HG03025 (cell line): ENCODE measurements at regions not wholly inside any gene's neighbourhood (a gene's known extent, or its start where the extent isn't known, plus 50 kb on each side); places are given as distances from the start of the nearest gene placed in this dataset.

Source experiments
- ATAC-seq: cut with Tn5 transposase; IDR thresholded peaks from one replicate; pipeline ENCODE4 v1.9.1; 2021; ENCODE audit warnings: mild to moderate bottlenecking, moderate library complexity; ENCODE audit not compliant: unreplicated experiment, low FRiP score

GRCh38 chr2:181146171-181146570, 165.8 kb downstream of the UBE2E3 start:
- ATAC-seq = no peak

DNA sequence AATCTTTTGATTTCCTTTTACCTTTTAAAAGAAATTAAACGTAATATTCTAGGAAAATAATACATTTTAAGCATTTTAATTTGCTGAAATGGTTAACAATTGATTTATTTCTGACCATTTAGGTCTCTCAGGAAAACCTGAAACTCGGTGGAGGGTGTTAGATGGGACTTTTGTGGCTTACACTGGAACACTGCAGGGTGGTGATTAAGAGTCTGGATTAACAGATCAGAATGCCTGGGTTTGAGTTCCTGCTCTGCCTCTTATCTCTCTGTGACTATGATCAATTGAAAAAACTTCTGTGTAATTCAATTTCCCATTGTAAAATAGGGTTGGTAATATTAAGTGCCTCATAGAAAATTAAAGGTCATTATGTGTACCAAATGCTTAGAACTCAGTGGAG, 168.7 kb downstream of the UBE2E3 start:
- no peak for ATAC-seq

DNA sequence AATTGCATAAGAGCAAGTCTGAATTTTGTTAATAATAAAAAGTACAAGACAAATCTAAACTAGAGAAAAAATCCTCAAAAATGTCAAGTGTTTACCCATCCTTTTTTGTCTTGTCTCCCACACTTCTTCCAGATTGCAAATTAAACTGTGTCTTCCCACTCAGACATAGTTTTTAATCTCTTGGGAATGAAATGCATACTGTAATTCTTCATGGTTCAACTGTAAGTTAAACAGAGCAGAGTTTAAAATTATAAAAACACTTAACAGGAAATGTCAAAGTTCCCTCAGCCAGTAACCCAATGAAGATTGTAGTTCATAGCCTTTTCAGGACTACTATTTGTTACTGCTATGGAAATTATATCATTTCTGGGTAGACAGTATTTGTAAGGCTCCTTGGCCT, 171.8 kb downstream of the UBE2E3 start:
- no peak for ATAC-seq

GRCh38 chr2:181152701-181153100, 172.3 kb downstream of the UBE2E3 start:
- no peak for ATAC-seq

DNA sequence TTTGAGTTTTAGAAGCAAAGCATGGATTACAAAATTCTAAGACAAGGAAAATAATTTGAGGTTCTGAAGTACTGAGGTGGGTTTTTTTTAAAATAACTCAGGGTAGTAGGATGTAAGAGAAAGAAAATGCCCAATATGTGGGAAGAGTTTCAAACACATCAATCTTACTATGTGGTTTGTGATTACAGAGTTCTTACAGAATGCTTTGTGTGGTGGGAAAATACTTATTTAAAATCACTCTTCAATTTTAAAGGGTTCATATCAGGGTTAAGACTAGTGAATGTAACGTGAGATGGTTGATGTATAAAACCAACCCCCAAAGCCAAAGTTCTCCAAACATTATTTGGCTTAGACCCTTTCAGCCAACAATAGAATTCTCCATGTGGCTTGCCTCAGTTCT, 173.5 kb downstream of the UBE2E3 start:
- no peak for ATAC-seq

DNA sequence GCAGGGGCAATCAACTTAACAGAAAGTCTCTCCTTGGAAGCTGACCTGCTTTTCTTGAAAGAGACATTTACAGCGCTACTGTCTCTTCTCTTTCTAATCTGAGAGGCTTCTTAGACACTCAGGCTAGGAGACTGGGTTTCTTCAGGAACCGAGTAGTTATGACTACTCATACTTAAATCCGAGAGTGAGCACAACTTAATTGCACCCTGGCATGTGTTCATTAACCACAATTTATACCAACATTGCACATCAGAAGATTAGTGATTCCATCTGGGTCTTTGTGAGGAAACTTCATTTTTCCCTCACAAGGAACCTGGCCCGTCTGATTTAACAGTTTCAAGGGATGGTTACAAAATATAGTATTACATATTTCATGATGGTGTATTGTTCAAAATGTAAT, 176.9 kb downstream of the UBE2E3 start:
- no peak for ATAC-seq

GRCh38 chr2:181158427-181158826, 178.0 kb downstream of the UBE2E3 start:
- ATAC-seq = no peak

GRCh38 chr2:181161615-181162014, 181.2 kb downstream of the UBE2E3 start:
- ATAC-seq = no peak

DNA sequence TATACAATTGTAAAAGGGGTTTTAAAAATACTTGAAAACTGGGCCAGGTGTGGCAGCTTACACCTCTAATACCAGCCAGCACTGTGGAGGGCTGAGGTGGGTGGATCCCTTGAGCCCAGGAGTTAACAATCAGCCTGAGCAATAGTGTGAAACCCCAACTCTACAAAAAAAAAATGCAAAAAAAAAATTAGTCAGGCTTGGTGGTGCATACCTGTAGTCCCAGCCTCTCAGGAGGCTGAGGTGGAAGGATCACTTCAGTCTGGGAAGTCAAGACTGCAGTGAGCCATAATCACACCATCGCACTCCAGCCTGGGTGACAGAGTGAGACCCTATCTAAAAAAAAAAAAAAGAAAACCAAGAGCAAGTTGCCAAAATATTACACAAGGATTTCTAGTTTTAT, 182.7 kb downstream of the UBE2E3 start:
- ATAC-seq = no peak

GRCh38 chr2:181163691-181164090, 183.3 kb downstream of the UBE2E3 start:
- ATAC-seq = no peak

DNA sequence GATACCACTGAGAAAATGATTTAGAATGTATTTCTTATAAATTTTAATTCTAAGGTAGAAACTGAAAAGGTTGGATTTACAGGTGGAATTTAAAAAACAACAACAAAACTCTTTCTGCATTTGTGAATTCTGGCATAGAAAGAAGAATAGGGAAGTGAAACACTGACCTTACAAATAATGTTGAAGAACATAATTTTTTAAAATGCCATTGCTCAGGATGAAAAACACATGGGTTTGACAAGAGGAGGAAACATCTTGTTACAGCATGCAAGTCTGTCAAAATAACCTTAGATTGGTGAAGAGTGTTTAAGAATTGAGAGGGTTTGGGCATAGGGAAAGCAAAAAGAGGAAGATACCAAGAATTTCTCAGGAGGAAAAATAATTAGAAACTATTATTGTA, 184.3 kb downstream of the UBE2E3 start:
- peak; percentile 52 for ATAC-seq

DNA sequence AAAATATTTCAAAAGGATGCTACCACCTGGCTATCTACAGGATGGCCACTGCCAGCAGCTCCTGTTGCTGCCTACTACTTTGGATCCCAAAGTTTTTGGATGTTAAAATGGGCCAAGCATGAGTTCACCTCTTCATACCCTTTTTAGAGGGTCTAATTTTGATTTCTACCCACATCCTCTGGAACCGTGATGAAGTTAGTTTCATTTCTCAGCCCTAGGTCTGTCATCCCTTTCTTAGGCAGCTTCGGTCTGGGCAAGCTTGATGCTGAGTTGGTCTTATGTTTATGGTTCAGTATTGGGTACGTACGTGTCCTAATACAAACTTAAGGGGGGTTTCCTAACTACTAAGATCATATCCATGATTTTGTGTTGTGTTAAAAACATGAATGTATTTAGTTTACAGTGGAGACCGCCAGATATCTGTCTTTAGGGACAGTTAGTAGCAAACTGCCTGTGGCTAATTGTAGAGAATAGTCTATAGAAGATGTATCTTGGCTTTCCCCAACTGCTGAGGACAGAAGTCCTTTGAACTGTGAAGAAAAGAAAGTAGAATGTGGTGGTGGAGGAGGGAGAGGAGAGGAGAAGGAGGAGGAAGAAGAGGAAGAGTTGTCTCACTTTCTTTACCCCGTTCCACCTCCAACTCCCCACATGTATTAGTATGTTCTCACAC, 184.9 kb downstream of the UBE2E3 start:
- ATAC-seq = peak; percentile 78

DNA sequence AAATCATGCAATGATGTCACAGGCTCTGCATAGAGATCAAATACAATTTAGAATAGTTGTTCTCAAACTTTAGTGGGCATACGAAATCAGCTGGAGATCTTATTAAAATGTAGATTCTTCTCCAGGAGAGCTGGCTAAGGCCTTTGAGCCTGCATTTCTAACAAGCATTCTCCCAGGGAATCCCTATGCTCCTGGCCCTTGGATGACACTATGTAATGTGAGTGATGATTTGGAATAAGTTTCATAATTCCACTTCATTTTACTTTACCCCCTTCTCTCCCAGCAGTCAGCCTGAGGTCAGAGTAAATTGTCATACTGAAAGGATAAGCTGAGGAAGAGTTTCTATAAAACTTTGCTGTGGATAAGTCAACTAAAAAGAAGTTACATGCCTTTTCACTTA, 189.1 kb downstream of the UBE2E3 start:
- no peak for ATAC-seq

- ATAC-seq = no peak
Observed at GRCh38 chr2:181170256-181170655, 189.9 kb downstream of the UBE2E3 start.

DNA sequence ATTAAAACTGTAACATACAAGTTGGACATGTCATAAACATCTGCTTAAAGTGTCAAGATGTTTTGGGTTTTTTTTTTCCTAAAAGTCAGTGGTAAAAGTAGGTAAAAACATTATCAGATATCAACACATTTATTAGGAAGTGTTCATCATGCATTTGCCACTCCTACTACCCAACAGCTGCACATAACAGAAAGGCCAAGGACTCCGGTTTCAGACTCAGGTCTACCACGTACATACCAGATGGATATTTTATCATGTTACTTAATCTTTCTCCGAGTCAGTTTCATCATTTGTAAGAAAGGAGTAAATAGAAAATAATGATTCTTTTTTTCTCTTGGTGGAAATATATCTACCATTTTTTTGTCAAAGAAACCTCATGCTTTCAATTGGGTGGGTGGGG, 192.3 kb downstream of the UBE2E3 start:
- no peak for ATAC-seq

GRCh38 chr2:181174611-181175580, 194.5 kb downstream of the UBE2E3 start:
- no peak for ATAC-seq

DNA sequence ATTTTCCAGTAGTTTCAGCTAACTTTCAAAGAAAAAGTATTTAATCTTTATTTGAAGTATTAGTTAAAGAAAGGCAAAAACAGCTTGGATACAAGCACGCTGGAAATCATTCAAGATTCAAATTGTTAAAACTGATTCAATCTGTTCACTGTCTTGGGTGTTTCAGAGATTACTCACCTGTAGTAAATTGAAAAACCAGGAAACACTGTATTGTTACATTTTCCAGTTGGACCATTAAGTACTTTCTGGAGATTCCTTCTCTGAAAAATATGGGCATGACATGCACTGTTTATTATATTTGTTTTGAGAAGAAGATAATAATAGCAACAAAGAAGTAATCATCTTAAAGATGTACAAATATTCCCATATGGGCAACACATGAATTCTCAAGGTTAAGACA, 196.1 kb downstream of the UBE2E3 start:
- ATAC-seq = no peak

- no peak for ATAC-seq
Observed at GRCh38 chr2:181177376-181177775, 197.0 kb downstream of the UBE2E3 start.

DNA sequence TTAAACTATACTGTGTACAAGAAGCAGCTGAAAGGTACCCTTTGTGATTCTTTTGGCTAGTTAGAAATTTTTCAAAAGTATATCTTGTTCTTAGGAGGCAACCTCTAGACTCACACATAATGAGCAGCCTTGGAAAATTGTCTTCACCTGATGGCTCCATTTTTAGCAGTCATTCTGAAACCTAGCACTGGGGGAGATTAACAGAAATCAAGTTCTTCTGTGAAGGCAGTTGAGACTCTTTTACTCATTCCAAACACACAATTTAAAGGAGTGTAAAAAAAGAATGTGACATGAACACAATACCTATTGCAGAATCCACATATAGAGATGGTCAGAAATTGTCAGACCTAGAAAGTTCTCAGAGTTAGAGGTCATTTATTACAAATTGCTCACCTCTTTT, 197.7 kb downstream of the UBE2E3 start:
- ATAC-seq = no peak

- ATAC-seq = no peak
Observed at GRCh38 chr2:181178823-181179412, 198.5 kb downstream of the UBE2E3 start.

- peak; percentile 98 for ATAC-seq
Observed at GRCh38 chr2:181183878-181184542, 203.6 kb downstream of the UBE2E3 start.
